H1 (cell line): ENCODE measurements at regions not wholly inside any gene's neighbourhood (a gene's known extent, or its start where the extent isn't known, plus 50 kb on each side); places are given as distances from the start of the nearest gene placed in this dataset.

Source experiments
- CTCF ChIA-PET: fragments of 300-600 bp; sonication (Branson Sonifier 250); formaldehyde crosslinking; loops from one replicate; lab custom pipeline; 2021; ENCODE audit not compliant: partially characterized antibody; lab: Charles Lee
- POLR2A ChIA-PET: fragments of 300-600 bp; sonication (Branson Sonifier 250); formaldehyde crosslinking; loops from one replicate; lab custom pipeline; 2021; ENCODE audit warnings: inconsistent platforms; ENCODE audit not compliant: partially characterized antibody; lab: Charles Lee
- DNase-seq, 2 experiments: peaks; one replicate each; pipeline versions ENCODE4 v3.0.0 to v3.0.0-alpha.2; 2010 to 2022; ENCODE audit warnings: low spot score in 2 of 2, low read depth in 1 of 2, mixed read lengths in 1 of 2
- FAIRE-seq: peaks from 2 replicates; lab custom pipeline; 2011; peaks lifted over from hg19 to GRCh38; lab: Jason Lieb, UNC
- H2AFZ ChIP-seq: 2 replicates; pipeline ENCODE4 v1.8.1; 2012; ENCODE audit warnings: low read length, inconsistent platforms
- H2AK5ac ChIP-seq: 2 replicates; pipeline ENCODE4 v1.6.1; 2013; ENCODE audit warnings: low read depth, low read length
- H2BK120ac ChIP-seq: replicated peaks from 2 replicates; pipeline ENCODE3; 2013; ENCODE audit warnings: low read depth, low read length, inconsistent platforms
- H2BK12ac ChIP-seq: 2 replicates; pipeline ENCODE4 v1.6.1; 2013; ENCODE audit warnings: low read depth, low read length
- H2BK15ac ChIP-seq: 2 replicates; pipeline ENCODE4 v1.6.1; 2013; ENCODE audit warnings: low read length
- H2BK20ac ChIP-seq: 2 replicates; pipeline ENCODE4 v1.6.1; 2013; ENCODE audit warnings: low read length
- H2BK5ac ChIP-seq: 2 replicates; pipeline ENCODE4 v1.6.1; 2013; ENCODE audit warnings: low read depth, low read length
- H3K14ac ChIP-seq: 2 replicates; pipeline ENCODE4 v1.6.1; 2013; ENCODE audit warnings: inconsistent platforms; ENCODE audit not compliant: insufficient read length
- H3K18ac ChIP-seq: 2 replicates; pipeline ENCODE4 v1.6.1; 2013; ENCODE audit warnings: low read length; ENCODE audit errors: extremely low read depth
- H3K23ac ChIP-seq: 2 replicates; pipeline ENCODE4 v1.6.1; 2013; ENCODE audit warnings: inconsistent platforms; ENCODE audit not compliant: insufficient read length
- H3K23me2 ChIP-seq: 2 replicates; pipeline ENCODE4 v1.6.1; 2013; ENCODE audit warnings: low read depth, low read length
- H3K27ac ChIP-seq: 2 replicates; pipeline ENCODE4 v1.6.1; 2011; ENCODE audit warnings: low read depth, low read length, inconsistent platforms
- H3K27me3 ChIP-seq, 4 experiments: replicated peaks in 1 of 4; 1 replicate in 1 of 4; 2 replicates in 3 of 4; pipeline versions ENCODE4 v1.6.1 to v1.8.1; 2011 to 2013; ENCODE audit warnings: low read length in 3 of 4, mild to moderate bottlenecking in 3 of 4, inconsistent platforms in 2 of 4, mixed read lengths in 2 of 4, moderate library complexity in 1 of 4; ENCODE audit not compliant: control insufficient read depth in 3 of 4, insufficient read depth in 3 of 4; ENCODE audit errors: extremely low read depth in 1 of 4
- H3K36me3 ChIP-seq, 4 experiments: 2 replicates each; pipeline versions ENCODE4 v1.6.1 to v1.8.1; 2011 to 2013; ENCODE audit warnings: mild to moderate bottlenecking in 4 of 4, low read length in 3 of 4, moderate library complexity in 2 of 4, control low read depth in 1 of 4, inconsistent platforms in 1 of 4; ENCODE audit not compliant: insufficient read depth in 4 of 4, control insufficient read depth in 2 of 4
- H3K4ac ChIP-seq: replicated peaks from 2 replicates; pipeline ENCODE3; 2013; ENCODE audit warnings: low read length, low read depth, mixed read lengths, inconsistent platforms; ENCODE audit not compliant: insufficient read length
- H3K4me1 ChIP-seq, 4 experiments: replicated peaks in 1 of 4; 1 replicate in 1 of 4; 2 replicates in 3 of 4; pipeline versions ENCODE4 v1.6.1 to v1.8.1; 2011 to 2013; ENCODE audit warnings: low read length in 3 of 4, inconsistent platforms in 2 of 4, mixed read lengths in 1 of 4; ENCODE audit not compliant: insufficient read depth in 4 of 4, control insufficient read depth in 3 of 4
- H3K4me2 ChIP-seq, 2 experiments: 2 replicates each; pipeline versions ENCODE4 v1.6.1 to v1.8.1; 2011 to 2013; ENCODE audit warnings: low read depth in 2 of 2, low read length in 2 of 2, control low read depth in 1 of 2, inconsistent platforms in 1 of 2, mild to moderate bottlenecking in 1 of 2; ENCODE audit not compliant: insufficient read depth in 1 of 2
- H3K4me3 ChIP-seq, 4 experiments: fragments of 200-600, 300-600 bp in 1 of 4; sonication (generic), shearing (Covaris generic), sonication (Bioruptor Twin) in 1 of 4; 2 replicates each; pipeline versions ENCODE4 v1.5.1 to v1.8.1; 2011 to 2016; ENCODE audit warnings: low read length in 4 of 4, low read depth in 3 of 4, control low read depth in 2 of 4, inconsistent platforms in 2 of 4, mild to moderate bottlenecking in 2 of 4, mixed read lengths in 1 of 4, moderate library complexity in 1 of 4; ENCODE audit not compliant: insufficient read depth in 2 of 4; ENCODE audit errors: extremely low read depth in 1 of 4
- H3K56ac ChIP-seq: replicated peaks from 2 replicates; pipeline ENCODE3; 2013; ENCODE audit warnings: low read depth, mild to moderate bottlenecking, mixed read lengths, low read length, inconsistent platforms; ENCODE audit not compliant: insufficient read length
- H3K79me1 ChIP-seq: 2 replicates; pipeline ENCODE4 v1.6.1; 2013; ENCODE audit warnings: low read depth, low read length, control low read depth
- H3K79me2 ChIP-seq, 2 experiments: 2 replicates each; pipeline versions ENCODE4 v1.6.1 to v1.8.1; 2012 to 2013; ENCODE audit warnings: low read length in 2 of 2, mild to moderate bottlenecking in 2 of 2, inconsistent platforms in 1 of 2; ENCODE audit not compliant: insufficient read depth in 2 of 2, control insufficient read depth in 1 of 2
- H3K9ac ChIP-seq, 4 experiments: replicated peaks in 1 of 4; 1 replicate in 1 of 4; 2 replicates in 3 of 4; pipeline versions ENCODE4 v1.6.1 to v1.8.1; 2011 to 2013; ENCODE audit warnings: low read depth in 3 of 4, low read length in 3 of 4, control low read depth in 2 of 4, mild to moderate bottlenecking in 2 of 4, moderate library complexity in 2 of 4, inconsistent platforms in 1 of 4; ENCODE audit errors: extremely low read depth in 1 of 4
- H3K9me3 ChIP-seq, 2 experiments: 2 replicates each; pipeline versions ENCODE4 v1.6.1 to v1.8.1; 2012 to 2013; ENCODE audit warnings: mild to moderate bottlenecking in 2 of 2, moderate library complexity in 2 of 2, control low read depth in 1 of 2, inconsistent platforms in 1 of 2, low read depth in 1 of 2, low read length in 1 of 2, mixed read lengths in 1 of 2; ENCODE audit not compliant: insufficient read depth in 2 of 2
- H4K20me1 ChIP-seq, 2 experiments: replicated peaks in 1 of 2; 2 replicates each; pipeline versions ENCODE3 to v1.8.1; 2011 to 2013; ENCODE audit warnings: inconsistent platforms in 2 of 2, low read length in 2 of 2, mild to moderate bottlenecking in 1 of 2; ENCODE audit not compliant: insufficient read depth in 2 of 2, control insufficient read depth in 1 of 2
- H4K5ac ChIP-seq: 2 replicates; pipeline ENCODE4 v1.6.1; 2013; ENCODE audit warnings: low read length, low read depth, mixed read lengths, inconsistent platforms; ENCODE audit not compliant: insufficient read length
- H4K8ac ChIP-seq: 2 replicates; pipeline ENCODE4 v1.8.0; 2013; ENCODE audit warnings: mild to moderate bottlenecking, moderate library complexity, low read length, inconsistent platforms; ENCODE audit not compliant: insufficient read depth; ENCODE audit errors: extremely low read depth
- H4K91ac ChIP-seq: replicated peaks from 2 replicates; pipeline ENCODE3; 2013; ENCODE audit warnings: low read length, mixed read lengths, inconsistent platforms; ENCODE audit not compliant: insufficient read length
- CBX8 ChIP-seq: fragments of 300-800, 300-1000 bp; sonication (generic); IDR thresholded peaks from 2 replicates; pipeline ENCODE4 v1.7.1; 2016; ENCODE audit warnings: low read depth, low read length, borderline replicate concordance
- CHD1 ChIP-seq: IDR thresholded peaks from 2 replicates; pipeline ENCODE4 v1.6.1; 2012; ENCODE audit warnings: low read depth, low read length, improper control_type of control experiment
- CTCF ChIP-seq, 3 experiments: IDR thresholded peaks; 1 replicate in 2 of 3; 2 replicates in 1 of 3; pipeline versions ENCODE4 v1.5.1 to v1.6.1; 2011; ENCODE audit warnings: low read length in 3 of 3, mild to moderate bottlenecking in 3 of 3, inconsistent platforms in 2 of 3, low read depth in 1 of 3, moderate library complexity in 1 of 3; ENCODE audit not compliant: insufficient read depth in 1 of 3; ENCODE audit errors: control extremely low read depth in 1 of 3
- HDAC2 ChIP-seq, 2 experiments: fragments of 300-600 bp in 1 of 2; sonication (generic) in 1 of 2; IDR thresholded peaks; 2 replicates each; pipeline ENCODE4 v1.6.1; 2011 to 2012; ENCODE audit warnings: low read depth in 2 of 2, low read length in 2 of 2, mild to moderate bottlenecking in 2 of 2, moderate library complexity in 2 of 2, borderline replicate concordance in 1 of 2, inconsistent platforms in 1 of 2
- MAFK ChIP-seq: IDR thresholded peaks from 2 replicates; pipeline ENCODE4 v1.6.1; 2012; ENCODE audit warnings: low read depth, mild to moderate bottlenecking, improper control_type of control experiment, low read length
- MAX ChIP-seq: IDR thresholded peaks from 2 replicates; pipeline ENCODE4 v1.6.1; 2012; ENCODE audit warnings: inconsistent platforms
- NANOG ChIP-seq: IDR thresholded peaks from 2 replicates; pipeline ENCODE4 v1.6.1; 2011; ENCODE audit warnings: low read length, low read depth, mild to moderate bottlenecking, inconsistent platforms; ENCODE audit not compliant: insufficient read depth, poor library complexity, severe bottlenecking
- RFX5 ChIP-seq: IDR thresholded peaks from 2 replicates; pipeline ENCODE4 v1.6.1; 2011; ENCODE audit warnings: low read depth, low read length, improper control_type of control experiment, borderline replicate concordance
- SIX5 ChIP-seq: IDR thresholded peaks from 2 replicates; pipeline ENCODE4 v1.6.1; 2011; ENCODE audit warnings: mild to moderate bottlenecking, low read depth, low read length
- SP4 ChIP-seq: IDR thresholded peaks from 2 replicates; pipeline ENCODE4 v1.6.1; 2012; ENCODE audit warnings: low read length, inconsistent platforms
- TCF12 ChIP-seq: IDR thresholded peaks from 2 replicates; pipeline ENCODE4 v1.6.1; 2011; ENCODE audit warnings: low read depth, mild to moderate bottlenecking, low read length
- WGBS, 2 experiments: shearing (Covaris generic) in 1 of 2; methylation state at CpG; one replicate each; pipeline versions ENCODE4 v1.1.6 to v1.1.7; 2013 to 2015; ENCODE audit warnings: low lambda C conversion rate in 2 of 2, mixed read lengths in 2 of 2, inconsistent platforms in 1 of 2, low coverage in 1 of 2, missing lambda C conversion rate in 1 of 2; ENCODE audit not compliant: insufficient replicate concordance in 2 of 2, insufficient coverage in 1 of 2, insufficient read length in 1 of 2; ENCODE audit errors: extremely low coverage in 1 of 2, missing lambda C conversion rate in 1 of 2; 5-methylcytosine and 5-hydroxymethylcytosine counted together

GRCh38 chr3:146672941-146673340, 67.8 kb upstream of the PLSCR5 start:
- no peak overlapping the region for H3K23ac ChIP-seq
- no peak overlapping the region for H3K4me2 ChIP-seq
- no peaks in the 10 kb centered on the region for H4K20me1 ChIP-seq
- no peak overlapping the region for H2BK15ac ChIP-seq
- no peak overlapping the region for H3K27ac ChIP-seq
- H3K79me1 ChIP-seq = no peaks in the 10 kb centered on the region
- no peak for FAIRE-seq
- no peaks in the 10 kb centered on the region for H3K9me3 ChIP-seq
- H3K27me3 ChIP-seq = no peaks in the 10 kb centered on the region
- H3K4me3 ChIP-seq = no peak overlapping the region
- H3K18ac ChIP-seq = no peak overlapping the region
- no peak overlapping the region for H3K14ac ChIP-seq
- ChIA-PET POLR2A (no interaction called here), CTCF (interaction anchor here (1.2 kb wide), 1 partner anchor 450 kb away, joined by 3 read pairs; no protein-coding TSS in a partner anchor)
- no peak overlapping the region for H2AK5ac ChIP-seq
- no peak for DNase-seq
- H3K56ac ChIP-seq = no peak overlapping the region
- H2BK5ac ChIP-seq = no peak overlapping the region
- 89% methylated on average over 2 of the region's 2 CpGs; no CpG with 5 or more reads in 1 of the 2 experiments for WGBS, 2 experiments
- H3K23me2 ChIP-seq = no peaks in the 10 kb centered on the region
- no peak overlapping the region for H2AFZ ChIP-seq
- H2BK12ac ChIP-seq = no peak overlapping the region
- no peak overlapping the region for H2BK20ac ChIP-seq
- no peak overlapping the region for H2BK120ac ChIP-seq
- H3K79me2 ChIP-seq = no peaks in the 10 kb centered on the region
- no peak overlapping the region for H3K4ac ChIP-seq
- H4K8ac ChIP-seq = no peak overlapping the region
- H3K4me1 ChIP-seq = peaks cover 0 to 4% (median 0%) of the 10 kb centered on the region in 4 experiments; a peak in 1 of 7 replicates
- no peak overlapping the region for H4K5ac ChIP-seq
- TF ChIP-seq SIX5 = no peak
- no peak for TF ChIP-seq RFX5
- no peak for TF ChIP-seq MAX
- TF ChIP-seq CBX8 = no peak
- no peak for TF ChIP-seq HDAC2 (IDR thresholded peaks at IDR 0.05; ENCODE audit: borderline replicate concordance in 1 of 2, low read depth in 2 of 2, low read length in 2 of 2)
- TF ChIP-seq MAFK = no peak
- TF ChIP-seq TCF12 = no peak
- TF ChIP-seq CHD1 = no peak
- TF ChIP-seq SP4 = no peak
- TF ChIP-seq NANOG = no peak
- no peak for TF ChIP-seq CTCF (IDR thresholded peaks at IDR 0.05; ENCODE audit: control extremely low read depth in 1 of 3, insufficient read depth in 1 of 3, low read depth in 1 of 3, low read length in 3 of 3)
- H4K91ac ChIP-seq = no peak overlapping the region
- H3K36me3 ChIP-seq = no peaks in the 10 kb centered on the region
- no peak overlapping the region for H3K9ac ChIP-seq
